Posterior vena cava (tissue), 2 donors: ENCODE measurements at regions not wholly inside any gene's neighbourhood (a gene's known extent, or its start where the extent isn't known, plus 50 kb on each side); places are given as distances from the start of the nearest gene placed in this dataset.
A peak's percentile ranks its signal among the peaks of the same experiment; 100 is the strongest.
"Not testable (repeated sequence)": the region's sequence is repeated elsewhere in the genome, so short reads cannot be mapped to it uniquely, and the experiment has no call there.

Experiments
- DNase-seq: peaks from one replicate; pipeline ENCODE4 v3.0.0-alpha.2; 2020; ENCODE audit warnings: low spot score
- intact Hi-C, 2 donors: fragments of 100-400 bp; cut with DNase I; formaldehyde crosslinking; loops; one replicate each; pipeline versions ENCODE4 v1.14.1 to v1.14.2; 2022 to 2023
- donor health status: DM: yes; HTN: yes; CAD: no.
- donor health status: DM: yes; HTN: yes; CAD: no.

DNA sequence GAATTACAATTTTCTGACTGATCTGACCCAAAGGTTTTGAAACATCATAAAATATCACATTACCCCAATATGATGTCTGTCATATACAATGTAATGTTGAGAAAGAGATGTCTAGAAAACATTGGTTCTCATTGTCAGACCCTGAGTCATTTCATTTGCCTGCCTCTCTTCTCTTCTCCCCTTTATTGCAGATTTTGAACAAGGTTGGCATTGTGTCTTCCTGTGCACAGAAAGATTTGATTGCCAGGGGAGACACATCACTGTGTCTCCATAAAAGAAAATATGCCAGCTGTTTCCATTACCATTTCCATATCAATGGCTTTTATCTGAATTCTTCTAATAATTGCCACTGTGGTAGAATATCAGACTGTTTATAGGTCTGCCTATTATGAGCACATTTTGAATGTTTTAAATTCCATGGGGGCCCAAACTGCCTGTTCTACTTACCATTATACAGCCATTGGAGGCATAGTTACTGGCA lies 65.6 kb downstream of the IFI44 start:
- intact Hi-C loops: no loop called here
- no peak for DNase-seq

DNA sequence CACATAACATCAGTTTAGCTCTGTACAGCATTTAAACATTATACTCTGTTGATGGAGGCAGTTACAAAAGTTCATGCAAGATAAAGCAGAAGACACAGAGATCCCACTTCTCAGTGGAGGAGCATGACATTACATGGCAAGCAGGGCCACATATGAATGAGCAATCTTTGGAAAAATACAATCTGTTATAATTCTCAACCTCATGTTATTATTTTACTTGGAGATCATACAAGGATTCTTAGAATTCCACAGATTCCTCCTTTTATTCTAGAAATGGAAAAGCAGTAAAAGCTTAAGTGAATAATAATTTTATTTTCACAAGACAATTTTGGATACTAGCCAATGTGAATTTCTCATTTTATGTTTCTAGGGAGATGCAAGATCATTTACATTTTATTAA lies 66.6 kb downstream of the IFI44 start:
- no peak for DNase-seq
- intact Hi-C loops: no loop called here

DNA sequence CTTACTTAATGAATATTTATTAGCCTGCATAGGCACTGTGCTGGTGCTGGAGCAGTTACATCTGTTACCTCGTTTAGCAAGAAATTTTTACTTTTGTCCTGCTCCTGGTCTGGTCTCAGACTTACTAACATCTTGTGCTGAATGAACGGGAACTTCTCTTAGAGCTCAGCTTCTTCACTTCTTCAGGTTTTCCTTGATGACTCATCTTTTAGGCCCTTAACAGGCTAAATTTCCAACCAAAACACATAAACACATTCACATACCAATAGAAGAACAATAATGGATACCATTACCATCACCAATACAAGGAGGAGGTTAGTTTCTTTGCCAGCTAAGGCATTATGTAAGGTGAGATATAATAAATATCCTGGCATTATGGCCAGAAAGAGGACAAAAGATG lies 68.9 kb downstream of the IFI44 start:
- intact Hi-C loops: no loop called here
- no peak for DNase-seq

DNA sequence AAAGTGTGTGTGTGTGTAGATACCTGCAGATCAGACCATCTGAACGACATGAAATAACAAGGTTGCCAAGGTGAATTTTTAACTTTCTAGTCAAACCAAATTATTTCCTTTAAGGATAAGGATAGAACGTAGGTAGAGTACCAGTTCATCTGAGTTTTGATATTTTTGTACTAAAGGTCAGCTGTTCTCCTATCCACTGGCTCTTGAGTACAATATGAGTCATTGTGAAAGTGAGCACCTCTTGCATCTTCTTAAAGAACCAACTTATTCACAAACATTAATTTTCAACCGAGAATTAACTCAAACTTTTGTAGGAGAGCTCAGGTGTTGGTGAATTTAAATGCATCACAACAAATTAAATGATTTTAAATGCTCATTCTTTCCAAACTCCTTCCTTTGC lies 71.5 kb downstream of the IFI44 start:
- intact Hi-C loops: no loop called here
- DNase-seq: no peak

DNA sequence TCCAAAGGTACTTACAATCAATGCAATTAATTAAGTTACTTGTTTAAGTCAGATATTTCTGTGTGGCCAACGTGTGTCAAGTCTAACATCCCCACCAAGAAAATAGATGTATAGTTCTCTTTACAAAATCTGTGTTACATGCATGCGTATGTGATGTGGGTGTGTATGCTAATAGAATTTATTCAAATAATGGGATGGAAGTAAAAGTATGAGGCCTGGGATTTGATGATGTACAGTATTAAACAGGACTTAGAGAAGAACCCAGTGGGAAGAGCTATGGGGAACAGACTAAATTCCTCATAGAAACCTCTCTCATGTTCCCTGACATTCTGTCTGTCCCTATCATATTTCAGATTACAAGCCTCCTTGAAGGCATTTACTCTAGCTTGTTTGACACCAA lies 72.5 kb downstream of the IFI44 start:
- no peak for DNase-seq
- intact Hi-C loops: no loop called here

DNA sequence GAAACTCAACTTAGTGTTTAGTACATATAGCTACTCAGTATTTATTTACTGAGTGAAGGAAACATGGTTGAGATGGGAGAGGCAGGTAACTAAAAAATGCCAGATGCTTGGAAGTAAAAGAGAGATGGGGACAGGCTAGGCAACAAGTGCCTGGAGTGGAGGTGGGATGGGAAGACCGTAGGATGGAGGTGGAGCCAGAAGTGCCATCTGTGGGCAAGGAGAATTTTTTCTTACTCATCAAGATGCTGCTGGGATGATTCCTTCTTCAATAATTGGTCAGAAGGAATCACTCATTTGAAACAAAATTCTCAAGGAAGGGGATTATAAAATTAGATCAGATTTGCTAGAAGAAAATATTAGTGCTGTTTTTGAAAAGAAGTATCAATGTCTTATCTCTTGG lies 72.9 kb downstream of the IFI44 start:
- intact Hi-C loops: no loop called here
- no peak for DNase-seq

DNA sequence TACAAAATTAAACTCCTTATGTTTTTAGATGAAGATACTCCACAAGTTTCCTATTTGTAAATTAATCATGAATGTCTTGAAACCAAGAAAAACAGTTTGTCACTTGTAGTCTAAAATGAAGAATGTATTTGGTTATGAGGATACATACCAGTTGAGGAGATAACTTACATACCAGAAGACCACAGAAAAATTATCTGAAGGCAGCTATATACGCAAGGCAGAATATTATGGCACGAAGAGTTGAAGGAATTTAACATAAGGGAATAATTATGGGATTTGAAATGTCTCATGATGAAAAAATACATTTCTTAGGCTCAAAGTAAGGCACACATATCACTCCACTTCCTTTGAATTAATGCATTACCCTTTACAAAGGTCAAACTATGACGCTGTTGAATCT lies 73.3 kb downstream of the IFI44 start:
- intact Hi-C loops: no loop called here
- DNase-seq: no peak

DNA sequence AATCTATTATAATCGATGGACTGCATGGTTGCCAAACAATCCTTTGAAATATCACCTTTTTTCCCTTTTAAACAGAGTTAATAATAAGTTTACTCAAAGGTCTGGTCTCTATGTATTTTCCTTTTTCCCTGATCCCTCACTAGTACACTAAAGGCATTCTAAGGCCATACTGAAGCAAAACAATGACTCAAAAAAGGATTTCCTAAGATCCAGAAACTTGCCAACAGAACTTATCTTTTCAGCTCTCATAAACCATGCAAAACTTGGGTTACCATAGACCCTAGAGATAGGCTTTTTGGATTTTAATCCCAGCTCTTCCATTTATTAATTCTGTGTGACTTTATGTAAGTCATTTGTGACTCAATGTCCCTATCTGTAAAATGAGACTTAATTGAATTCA lies 77.1 kb downstream of the IFI44 start:
- intact Hi-C loops: no loop called here

DNA sequence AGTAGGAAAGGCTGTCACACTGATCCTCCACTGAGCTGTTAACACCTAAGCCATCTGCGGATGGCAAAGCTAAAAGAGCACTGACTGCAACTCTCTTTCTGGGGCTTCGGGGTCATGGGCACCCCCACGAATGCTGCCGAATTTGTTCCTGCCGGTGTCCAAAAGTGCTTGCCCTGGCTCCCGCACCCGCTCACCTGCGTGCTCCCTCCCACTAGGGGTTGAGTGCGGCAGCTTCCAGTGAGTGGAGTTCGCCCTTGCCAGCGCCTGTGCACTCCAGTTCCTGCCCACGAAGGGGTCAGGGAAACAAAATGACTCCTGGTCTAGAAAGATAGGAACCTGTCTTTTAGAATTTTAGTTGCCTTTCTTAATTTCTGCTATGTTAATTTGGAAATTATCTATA lies 78.7 kb downstream of the IFI44 start:
- intact Hi-C loops: no loop called here

More for the DNA sequence above, 77.1 kb downstream of the IFI44 start:
- DNase-seq: no peak

DNA sequence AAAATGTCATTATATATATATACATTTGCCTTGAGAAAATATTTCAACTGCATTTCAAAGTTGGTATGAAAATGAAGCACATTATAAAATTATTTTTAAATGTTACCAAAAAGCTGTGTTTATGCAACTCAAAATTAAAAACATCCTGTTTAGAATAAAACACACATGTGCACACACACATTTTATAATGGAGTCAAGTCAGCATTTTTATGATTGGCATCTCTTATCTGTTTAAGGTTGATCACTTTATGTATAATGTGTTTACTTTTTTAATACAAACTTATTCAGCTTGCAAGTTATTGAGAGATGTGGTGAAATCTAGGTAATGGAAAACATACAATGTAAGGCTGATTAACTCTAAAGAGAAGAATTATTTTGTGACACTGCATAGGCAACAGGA lies 80.4 kb downstream of the IFI44 start:
- intact Hi-C loops: no loop called here
- no peak for DNase-seq

More for the DNA sequence above, 78.7 kb downstream of the IFI44 start:
- DNase-seq: peak; percentile 73

DNA sequence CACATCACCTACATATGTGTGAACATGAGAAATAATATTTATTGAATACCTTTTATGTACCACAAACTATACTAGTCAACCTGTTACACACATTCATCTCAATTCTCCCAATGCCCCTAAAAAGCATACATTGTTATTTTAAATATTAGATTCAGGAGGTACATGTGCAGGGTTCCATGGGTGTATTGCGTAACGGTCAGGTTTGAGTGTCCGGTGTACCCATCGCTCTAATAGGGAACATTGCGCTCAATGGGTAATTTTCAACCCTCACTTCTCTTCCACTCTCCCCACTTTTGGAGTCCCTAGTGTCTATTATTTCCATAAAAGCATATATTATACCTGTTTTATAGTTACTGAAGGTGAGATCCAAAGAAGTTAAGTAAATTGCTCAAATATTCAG lies 82.0 kb downstream of the IFI44 start:
- no peak for DNase-seq
- intact Hi-C loops: no loop called here

DNA sequence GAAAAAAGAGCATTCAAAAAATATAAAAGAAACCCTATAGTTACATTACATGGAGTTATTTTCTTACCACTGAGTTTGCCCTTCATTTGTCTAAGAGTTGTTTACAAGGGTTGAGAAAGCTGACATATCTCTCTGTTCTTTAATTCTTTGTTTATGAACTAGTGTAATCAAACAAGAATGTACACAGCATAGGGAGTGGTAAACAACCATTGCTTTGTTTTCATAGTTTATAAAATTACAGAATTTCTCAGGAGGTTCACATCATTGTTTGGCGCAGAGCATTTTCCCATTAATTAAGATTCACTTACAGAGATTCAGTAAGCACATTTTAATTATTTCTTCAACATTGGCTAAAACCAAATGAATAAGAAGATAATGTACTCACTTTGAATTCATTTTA lies 87.6 kb downstream of the IFI44 start:
- DNase-seq: no peak
- intact Hi-C loops: no loop called here

DNA sequence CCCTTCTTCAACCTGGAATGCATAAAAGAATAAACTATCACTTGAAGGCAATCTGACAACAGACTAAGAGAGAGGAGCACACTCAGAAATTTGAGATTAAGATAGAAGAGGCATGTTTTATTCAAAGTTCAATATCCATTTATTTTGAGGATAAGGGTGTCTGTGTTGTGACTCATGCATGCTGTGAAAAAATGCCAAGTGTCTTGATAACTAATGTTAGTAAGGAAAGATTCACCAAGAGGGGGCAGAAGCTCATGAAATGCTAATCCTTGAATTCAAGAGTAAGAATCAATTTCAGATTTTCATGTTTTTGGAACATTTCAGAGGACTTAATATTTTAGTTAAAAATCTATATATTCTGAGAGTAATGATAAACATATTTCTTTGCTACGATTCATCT lies 94.0 kb downstream of the IFI44 start:
- DNase-seq: no peak
- intact Hi-C loops: no loop called here

DNA sequence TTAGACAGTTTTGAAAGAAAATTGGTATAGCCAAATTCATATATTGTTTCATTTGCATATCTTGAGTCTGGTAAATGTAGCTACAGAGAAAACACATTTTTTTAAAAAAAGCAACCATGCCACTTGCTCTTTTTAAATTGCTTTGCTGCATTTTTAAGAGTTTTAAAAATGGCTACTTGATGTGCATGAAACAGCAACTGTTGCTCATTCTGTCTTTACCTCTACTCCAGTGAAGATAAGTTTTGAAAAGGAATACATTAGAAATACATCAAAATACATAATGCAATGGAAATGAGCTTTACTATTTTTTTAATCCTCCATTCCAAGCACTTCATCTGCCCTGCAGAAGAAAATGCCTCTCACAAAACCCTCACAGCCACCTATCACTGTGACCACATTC lies 95.5 kb downstream of the IFI44 start:
- DNase-seq: no peak
- intact Hi-C loops: no loop called here

DNA sequence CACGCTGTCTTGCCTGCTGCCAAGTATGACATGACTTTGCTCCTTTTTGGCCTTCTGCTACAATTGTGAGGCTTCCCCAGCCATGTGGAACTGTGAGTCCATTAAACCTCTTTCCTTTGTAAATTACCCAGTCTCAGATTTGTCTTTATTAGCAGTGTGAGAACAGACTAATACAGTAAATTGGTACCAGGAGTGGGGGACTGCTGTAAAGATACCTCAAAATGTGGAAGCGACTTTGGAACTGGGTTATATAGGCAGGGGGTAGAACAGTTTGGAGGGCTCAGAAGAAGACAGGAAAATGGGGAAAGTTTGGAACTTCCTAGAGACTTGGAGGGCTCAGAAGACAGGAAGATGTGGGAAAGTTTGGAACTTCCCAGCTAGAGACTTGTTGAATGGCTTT lies 104.0 kb downstream of the IFI44 start:
- DNase-seq, intact Hi-C loops: not testable (repeated sequence)

DNA sequence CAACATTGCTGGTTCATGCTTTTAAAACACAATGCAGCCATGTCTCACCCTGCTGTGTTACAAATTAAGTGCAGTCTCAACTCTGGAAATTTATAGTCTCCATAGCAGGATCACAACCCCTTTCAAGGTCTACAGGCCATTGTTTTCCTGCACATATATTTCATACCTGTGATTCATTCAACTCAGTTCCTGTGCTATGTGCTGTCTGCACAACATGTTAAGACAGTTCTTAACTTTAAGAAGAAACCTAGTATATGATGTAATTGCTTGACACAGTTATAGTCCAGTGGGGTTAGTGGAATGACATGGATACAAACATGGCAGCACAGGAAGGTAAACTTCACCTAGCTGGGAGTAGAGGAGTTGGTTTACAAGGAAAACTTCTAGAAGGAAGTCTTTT lies 106.4 kb downstream of the IFI44 start:
- DNase-seq: no peak
- intact Hi-C loops: no loop called here

DNA sequence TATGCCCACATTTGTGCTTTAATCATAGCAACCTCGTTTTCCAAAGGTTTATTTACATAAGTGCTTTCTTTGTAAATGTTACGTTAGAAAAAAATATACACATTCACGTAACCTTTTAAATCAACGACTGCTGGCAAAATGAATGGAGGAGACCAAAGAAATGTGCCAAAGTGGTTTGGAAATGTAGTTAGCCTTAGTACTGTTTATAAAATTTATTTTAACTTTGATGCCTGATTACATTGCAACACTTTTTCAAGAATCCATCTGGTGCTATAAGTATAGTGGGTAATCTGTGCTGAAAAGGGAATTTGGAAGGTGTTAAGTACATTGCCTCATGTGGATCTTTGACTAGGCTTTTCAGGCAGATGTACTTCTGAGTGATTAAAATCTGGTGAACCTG lies 108.9 kb downstream of the IFI44 start:
- intact Hi-C loops: no loop called here
- DNase-seq: no peak

DNA sequence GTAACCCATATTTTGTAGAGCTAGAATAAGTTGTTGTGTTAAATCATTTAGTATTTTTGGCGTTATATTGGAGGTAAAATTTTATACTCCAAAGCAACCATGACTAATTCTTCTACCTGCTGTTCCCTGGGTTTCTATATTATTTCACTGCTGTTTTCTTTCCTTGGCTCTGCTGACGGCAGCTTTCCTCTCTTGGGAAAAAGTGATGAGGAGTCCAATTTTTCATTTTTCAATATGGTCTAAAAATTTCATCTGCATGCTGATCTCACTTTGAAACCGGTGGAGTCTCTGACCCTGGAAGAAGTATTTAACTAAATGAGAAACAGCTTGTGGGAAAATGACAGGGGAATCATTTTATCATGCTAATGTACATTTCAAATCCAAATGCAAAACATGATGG lies 110.2 kb downstream of the IFI44 start:
- no peak for DNase-seq
- intact Hi-C loops: no loop called here

DNA sequence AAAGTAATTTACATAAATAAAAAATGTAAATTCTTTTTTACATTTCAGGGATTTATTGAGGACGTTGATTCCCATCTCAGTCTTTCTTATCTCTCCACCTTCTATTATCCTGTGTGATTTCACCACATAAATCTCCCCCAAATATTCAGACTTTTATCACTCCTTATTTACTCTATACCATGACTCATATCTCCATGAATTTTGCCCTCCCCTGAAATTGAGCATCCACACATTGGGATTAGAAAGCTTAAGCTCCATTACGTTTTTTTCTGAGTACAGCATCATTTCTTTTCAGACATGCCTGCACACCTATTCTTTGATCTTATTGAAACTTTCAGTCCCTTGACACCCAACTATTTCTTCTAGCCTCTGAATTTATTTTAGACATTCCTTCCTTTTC lies 111.2 kb downstream of the IFI44 start:
- no peak for DNase-seq
- intact Hi-C loops: no loop called here

DNA sequence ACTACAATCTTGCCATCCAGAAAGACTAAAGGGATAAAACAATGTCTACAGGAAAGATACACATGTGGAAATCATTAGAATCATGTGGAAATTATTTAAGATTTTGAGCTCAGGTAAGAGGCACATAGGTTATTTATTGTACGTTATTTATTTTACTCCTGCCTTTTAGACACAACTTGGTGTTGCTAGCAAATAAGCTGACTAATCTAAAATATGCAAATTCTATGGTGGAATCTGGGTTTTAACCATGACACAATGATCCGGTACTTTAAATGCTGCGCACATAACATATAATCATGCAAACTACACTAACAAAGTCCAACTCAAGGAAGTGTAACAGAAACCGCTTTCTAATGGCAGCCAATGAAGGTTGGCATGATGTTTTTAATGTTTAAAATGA lies 112.5 kb downstream of the IFI44 start:
- intact Hi-C loops: no loop called here
- DNase-seq: no peak

DNA sequence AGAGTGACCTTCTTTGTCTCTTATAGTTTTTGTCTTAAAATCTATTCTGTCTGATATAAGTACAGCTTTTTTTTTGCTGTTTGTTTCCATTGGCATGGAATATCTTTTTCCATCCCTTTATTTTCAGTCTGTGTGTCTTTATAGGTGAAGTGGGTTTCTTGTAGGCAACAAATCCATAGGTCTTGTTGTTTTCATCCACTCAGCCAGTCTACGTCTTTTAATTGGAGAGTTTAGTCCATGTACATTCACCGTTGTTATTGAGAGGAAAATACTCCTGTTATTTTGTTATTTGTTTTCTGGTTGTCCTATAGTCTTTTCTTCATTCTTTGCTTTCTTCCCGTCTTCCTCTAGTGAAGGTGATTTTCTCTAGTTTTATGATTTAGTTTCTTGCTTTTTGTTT lies 115.9 kb downstream of the IFI44 start:
- DNase-seq: no peak
- intact Hi-C loops: no loop called here

DNA sequence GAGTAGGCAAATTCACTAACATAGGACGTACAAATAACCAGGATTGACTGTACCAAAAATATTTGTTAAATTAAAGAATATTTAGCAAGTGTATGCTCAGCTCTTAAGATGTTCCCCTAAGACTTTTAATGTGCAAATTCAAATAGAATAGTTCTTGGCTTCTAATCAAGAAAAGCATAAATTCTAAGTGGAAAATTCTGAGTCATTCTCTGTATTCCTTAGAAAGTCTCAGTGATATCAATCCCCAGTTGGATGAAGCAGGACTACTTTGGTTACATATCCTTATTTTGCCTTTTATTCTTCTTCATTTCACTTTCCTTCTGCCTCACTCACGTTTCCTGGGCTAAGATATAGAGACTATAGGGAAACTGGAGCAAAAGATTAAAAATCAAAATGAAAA lies 130.2 kb downstream of the IFI44 start:
- intact Hi-C loops: no loop called here
- no peak for DNase-seq

DNA sequence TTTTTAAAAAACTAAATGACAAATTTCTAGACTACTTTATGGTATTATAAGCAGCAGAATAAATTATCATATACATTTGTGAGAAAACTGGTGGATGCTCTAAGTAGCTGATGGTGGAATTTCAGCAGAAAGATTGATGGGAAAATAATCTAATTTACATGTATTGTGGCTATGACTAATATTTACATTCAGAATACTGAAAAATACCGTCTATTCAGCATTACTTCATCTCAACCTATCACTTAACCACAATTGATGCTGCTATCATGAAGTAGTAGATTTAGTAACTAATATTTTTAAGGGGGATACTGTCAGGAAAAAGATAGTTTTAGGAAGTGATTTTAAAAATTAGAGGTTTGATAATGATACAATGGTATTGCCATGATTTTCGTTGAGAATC lies 137.9 kb downstream of the IFI44 start:
- intact Hi-C loops: no loop called here
- no peak for DNase-seq
